ENCODE measurements at regions not wholly inside any gene's neighbourhood (a gene's known extent, or its start where the extent isn't known, plus 50 kb on each side); places are given as distances from the start of the nearest gene placed in this dataset.

- no peak for DNase-seq (ENCODE audit: low read depth, low spot score)
Observed at GRCh38 chr6:1123386-1124375, 188.2 kb upstream of the FOXQ1 start.

- no peak for DNase-seq (ENCODE audit: low read depth, low spot score)
Observed at GRCh38 chr6:1122083-1122482, 189.8 kb upstream of the FOXQ1 start.

- DNase-seq (ENCODE audit: low read depth, low spot score), result no peak
Observed at GRCh38 chr6:1118287-1118647, 193.6 kb upstream of the FOXQ1 start.

GRCh38 chr6:1117530-1118286 lies 194.2 kb upstream of the FOXQ1 start:
- DNase-seq (ENCODE audit: low read depth, low spot score), result no peak

- no peak for DNase-seq (ENCODE audit: low read depth, low spot score)
Observed at GRCh38 chr6:1116149-1116548, 195.7 kb upstream of the FOXQ1 start.

- DNase-seq (ENCODE audit: low read depth, low spot score), result no peak
Observed at GRCh38 chr6:1113916-1114540, 197.9 kb upstream of the FOXQ1 start.

- DNase-seq (ENCODE audit: low read depth, low spot score), result no peak
Observed at GRCh38 chr6:1111361-1111760, 200.5 kb upstream of the FOXQ1 start.

GRCh38 chr6:1110941-1111349 lies 201.0 kb upstream of the FOXQ1 start:
- DNase-seq (ENCODE audit: low read depth, low spot score), result no peak

GRCh38 chr6:1110164-1110563 lies 201.7 kb upstream of the FOXQ1 start:
- DNase-seq (ENCODE audit: low read depth, low spot score), result no peak

- DNase-seq (ENCODE audit: low read depth, low spot score), result no peak
Observed at GRCh38 chr6:1109134-1109533, 202.8 kb upstream of the FOXQ1 start.

GRCh38 chr6:1108198-1108597 lies 203.7 kb upstream of the FOXQ1 start:
- no peak for DNase-seq (ENCODE audit: low read depth, low spot score)

- DNase-seq (ENCODE audit: low read depth, low spot score), result no peak
Observed at GRCh38 chr6:1107578-1107977, 204.3 kb upstream of the FOXQ1 start.

- no peak for DNase-seq (ENCODE audit: low read depth, low spot score)
Observed at GRCh38 chr6:1105833-1106400, 206.0 kb upstream of the FOXQ1 start.

- DNase-seq (ENCODE audit: low read depth, low spot score), result no peak
Observed at GRCh38 chr6:1104988-1105670, 206.8 kb upstream of the FOXQ1 start.

GRCh38 chr6:1103945-1104623 lies 207.8 kb upstream of the FOXQ1 start:
- peak; percentile 7 for DNase-seq (ENCODE audit: low read depth, low spot score)

GRCh38 chr6:1103021-1103420 lies 208.9 kb upstream of the FOXQ1 start:
- DNase-seq (ENCODE audit: low read depth, low spot score), result no peak

- no peak for DNase-seq (ENCODE audit: low read depth, low spot score)
Observed at GRCh38 chr6:1100269-1100668, 211.6 kb upstream of the FOXQ1 start.

GRCh38 chr6:1099264-1099663 lies 212.6 kb upstream of the FOXQ1 start:
- no peak for DNase-seq (ENCODE audit: low read depth, low spot score)

- no peak for DNase-seq (ENCODE audit: low read depth, low spot score)
Observed at GRCh38 chr6:1096967-1097765, 214.7 kb upstream of the FOXQ1 start.

GRCh38 chr6:1094306-1094705 lies 217.6 kb upstream of the FOXQ1 start:
- no peak for DNase-seq (ENCODE audit: low read depth, low spot score)

Data from astrocyte of the hippocampus (primary cell).